Hepatocyte (in vitro differentiated cells): ENCODE measurements at regions not wholly inside any gene's neighbourhood (a gene's known extent, or its start where the extent isn't known, plus 50 kb on each side); places are given as distances from the start of the nearest gene placed in this dataset.

Experiments used
- EZH2 ChIP-seq: fragments of 200-600 bp; sonication (generic); IDR thresholded peaks from 2 replicates; pipeline ENCODE4 v1.6.1; 2016; ENCODE audit warnings: antibody characterized with exemption, mild to moderate bottlenecking, borderline replicate concordance
- EZH2phosphoT487 ChIP-seq: fragments of 200-600 bp; sonication (generic); IDR thresholded peaks from one replicate; pipeline ENCODE4 v1.6.1; 2018; ENCODE audit warnings: antibody characterized with exemption, mild to moderate bottlenecking, low read depth, moderate library complexity; ENCODE audit not compliant: unreplicated experiment, severe bottlenecking
- TF ChIP-seq, protein P1 (sequence below): fragments of 200-600 bp; sonication (generic); IDR thresholded peaks from 2 replicates; pipeline ENCODE4 v1.5.1; 2016; ENCODE audit warnings: antibody characterized with exemption, mild to moderate bottlenecking; ENCODE audit not compliant: poor library complexity

DNA sequence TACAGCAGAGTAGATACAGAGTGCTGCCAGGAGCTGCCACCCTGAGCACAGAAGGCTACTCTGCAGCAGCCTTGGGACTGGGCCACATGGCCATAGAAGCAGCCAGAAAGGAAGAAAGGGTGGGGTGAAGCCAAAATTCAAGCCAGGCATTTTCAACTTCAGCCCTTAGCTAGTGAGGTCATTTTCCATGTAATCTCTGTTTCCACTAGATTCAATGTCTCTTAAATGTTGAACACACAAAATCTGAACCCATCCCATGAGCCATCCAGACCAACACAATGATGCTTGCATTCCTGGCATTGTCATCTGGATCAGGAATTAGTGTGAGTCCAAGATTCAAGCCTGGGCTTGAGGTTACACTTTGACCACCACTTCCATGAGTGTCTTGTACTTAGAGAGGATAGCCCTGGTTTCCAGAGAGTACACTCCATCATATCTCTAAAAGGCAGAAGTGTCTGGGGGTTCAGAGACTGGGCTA lies 243.6 kb downstream of the OSR1 start:
- TF ChIP-seq, protein P1, sequence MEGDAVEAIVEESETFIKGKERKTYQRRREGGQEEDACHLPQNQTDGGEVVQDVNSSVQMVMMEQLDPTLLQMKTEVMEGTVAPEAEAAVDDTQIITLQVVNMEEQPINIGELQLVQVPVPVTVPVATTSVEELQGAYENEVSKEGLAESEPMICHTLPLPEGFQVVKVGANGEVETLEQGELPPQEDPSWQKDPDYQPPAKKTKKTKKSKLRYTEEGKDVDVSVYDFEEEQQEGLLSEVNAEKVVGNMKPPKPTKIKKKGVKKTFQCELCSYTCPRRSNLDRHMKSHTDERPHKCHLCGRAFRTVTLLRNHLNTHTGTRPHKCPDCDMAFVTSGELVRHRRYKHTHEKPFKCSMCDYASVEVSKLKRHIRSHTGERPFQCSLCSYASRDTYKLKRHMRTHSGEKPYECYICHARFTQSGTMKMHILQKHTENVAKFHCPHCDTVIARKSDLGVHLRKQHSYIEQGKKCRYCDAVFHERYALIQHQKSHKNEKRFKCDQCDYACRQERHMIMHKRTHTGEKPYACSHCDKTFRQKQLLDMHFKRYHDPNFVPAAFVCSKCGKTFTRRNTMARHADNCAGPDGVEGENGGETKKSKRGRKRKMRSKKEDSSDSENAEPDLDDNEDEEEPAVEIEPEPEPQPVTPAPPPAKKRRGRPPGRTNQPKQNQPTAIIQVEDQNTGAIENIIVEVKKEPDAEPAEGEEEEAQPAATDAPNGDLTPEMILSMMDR, result no peak
- TF ChIP-seq EZH2phosphoT487, result no peak
- no peak for TF ChIP-seq EZH2
